ENCODE measurements at regions not wholly inside any gene's neighbourhood (a gene's known extent, or its start where the extent isn't known, plus 50 kb on each side); places are given as distances from the start of the nearest gene placed in this dataset.

- DNase-seq, result no peak
These were observed 263.3 kb upstream of the CITED2 start for GRCh38 chr6:139637766-139638165.

- no peak for DNase-seq
These were observed 261.9 kb upstream of the CITED2 start for GRCh38 chr6:139636391-139636790.

- no peak for DNase-seq
These were observed 261.1 kb upstream of the CITED2 start for GRCh38 chr6:139635401-139636130.

GRCh38 chr6:139632840-139633239 is 258.4 kb upstream of the CITED2 start:
- no peak for DNase-seq

GRCh38 chr6:139628270-139628669 is 253.8 kb upstream of the CITED2 start:
- DNase-seq, result no peak

- DNase-seq, result no peak
These were observed 252.6 kb upstream of the CITED2 start for GRCh38 chr6:139627091-139627490.

- no peak for DNase-seq
These were observed 251.8 kb upstream of the CITED2 start for GRCh38 chr6:139625998-139626975.

- DNase-seq, result no peak
These were observed 250.9 kb upstream of the CITED2 start for GRCh38 chr6:139625081-139625939.

- no peak for DNase-seq
These were observed 248.9 kb upstream of the CITED2 start for GRCh38 chr6:139623372-139623771.

- no peak for DNase-seq
These were observed 239.0 kb upstream of the CITED2 start for GRCh38 chr6:139613496-139613895.

- DNase-seq, result no peak
These were observed 237.7 kb upstream of the CITED2 start for GRCh38 chr6:139612135-139612465.

GRCh38 chr6:139611327-139612134 is 237.1 kb upstream of the CITED2 start:
- DNase-seq, result no peak

- DNase-seq, result no peak
These were observed 234.2 kb upstream of the CITED2 start for GRCh38 chr6:139608466-139609261.

GRCh38 chr6:139605350-139605749 is 230.9 kb upstream of the CITED2 start:
- DNase-seq, result no peak

- no peak for DNase-seq
These were observed 229.1 kb upstream of the CITED2 start for GRCh38 chr6:139603581-139603980.

- no peak for DNase-seq
These were observed 228.1 kb upstream of the CITED2 start for GRCh38 chr6:139602577-139602976.

- no peak for DNase-seq
These were observed 226.5 kb upstream of the CITED2 start for GRCh38 chr6:139600919-139601475.

GRCh38 chr6:139600343-139600742 is 225.9 kb upstream of the CITED2 start:
- no peak for DNase-seq

GRCh38 chr6:139597771-139598755 is 223.6 kb upstream of the CITED2 start:
- no peak for DNase-seq
